Neuronal stem cell (in vitro differentiated cells): ENCODE measurements at regions not wholly inside any gene's neighbourhood (a gene's known extent, or its start where the extent isn't known, plus 50 kb on each side); places are given as distances from the start of the nearest gene placed in this dataset.
"Not testable (repeated sequence)": the region's sequence is repeated elsewhere in the genome, so short reads cannot be mapped to it uniquely, and the experiment has no call there.

Experiments used
- DNase-seq: peaks from one replicate; pipeline ENCODE4 v3.0.0-alpha.2; 2013; ENCODE audit warnings: low spot score
- H2AFZ ChIP-seq: one replicate; pipeline ENCODE4 v1.6.1; 2013; ENCODE audit warnings: mild to moderate bottlenecking, low read length, inconsistent platforms
- H2AK5ac ChIP-seq: 2 replicates; pipeline ENCODE4 v1.6.1; 2013; ENCODE audit warnings: low read depth, mild to moderate bottlenecking, inconsistent platforms, low read length, moderate library complexity, mixed read lengths
- H2BK120ac ChIP-seq: 2 replicates; pipeline ENCODE4 v1.6.1; 2013; ENCODE audit warnings: low read depth, mild to moderate bottlenecking, inconsistent platforms, low read length, moderate library complexity, mixed read lengths
- H2BK12ac ChIP-seq: one replicate; pipeline ENCODE4 v1.6.1; 2013; ENCODE audit warnings: low read length, inconsistent platforms
- H2BK15ac ChIP-seq: 2 replicates; pipeline ENCODE4 v1.6.1; 2013; ENCODE audit warnings: mild to moderate bottlenecking, low read length, inconsistent platforms, mixed read lengths
- H2BK5ac ChIP-seq: one replicate; pipeline ENCODE4 v1.6.1; 2013; ENCODE audit warnings: inconsistent platforms, mild to moderate bottlenecking, low read length, moderate library complexity
- H3K14ac ChIP-seq: one replicate; pipeline ENCODE4 v1.6.1; 2013; ENCODE audit warnings: low read length, inconsistent platforms
- H3K18ac ChIP-seq: 2 replicates; pipeline ENCODE4 v1.6.1; 2013; ENCODE audit warnings: low read length, inconsistent platforms
- H3K23ac ChIP-seq: 2 replicates; pipeline ENCODE4 v1.6.1; 2013; ENCODE audit warnings: low read depth, mild to moderate bottlenecking, mixed read lengths, low read length, inconsistent platforms; ENCODE audit not compliant: poor library complexity
- H3K27ac ChIP-seq: replicated peaks from 3 replicates; pipeline ENCODE4 v1.5.1; 2013; ENCODE audit warnings: low read length, inconsistent platforms
- H3K27me3 ChIP-seq, 3 experiments: 2 replicates each; pipeline ENCODE4 v1.6.1; 2013; ENCODE audit warnings: low read length in 3 of 3, mild to moderate bottlenecking in 2 of 3, inconsistent platforms in 1 of 3, low read depth in 1 of 3, mixed read lengths in 1 of 3, moderate library complexity in 1 of 3; ENCODE audit not compliant: control insufficient read depth in 3 of 3, insufficient read depth in 3 of 3
- H3K36me3 ChIP-seq, 2 donors: replicated peaks in 1 of 2; 2 replicates each; pipeline ENCODE4 v1.6.1; 2013; ENCODE audit warnings: low read length in 2 of 2; ENCODE audit not compliant: control insufficient read depth in 2 of 2, insufficient read depth in 2 of 2
- H3K4ac ChIP-seq: 2 replicates; pipeline ENCODE4 v1.6.1; 2013; ENCODE audit warnings: inconsistent platforms, mild to moderate bottlenecking, low read length, moderate library complexity
- H3K4me1 ChIP-seq, 2 donors: 1 replicate in 1 of 2; 2 replicates in 1 of 2; pipeline ENCODE4 v1.6.1; 2013; ENCODE audit warnings: low read length in 2 of 2, low read depth in 1 of 2; ENCODE audit not compliant: control insufficient read depth in 2 of 2, insufficient read depth in 1 of 2
- H3K4me2 ChIP-seq: one replicate; pipeline ENCODE4 v1.6.1; 2013; ENCODE audit warnings: mild to moderate bottlenecking, low read length, inconsistent platforms; ENCODE audit not compliant: insufficient read depth, poor library complexity, severe bottlenecking
- H3K4me3 ChIP-seq, 2 donors: 2 replicates each; pipeline ENCODE4 v1.5.1; 2013; ENCODE audit warnings: low read length in 2 of 2, mild to moderate bottlenecking in 2 of 2, inconsistent platforms in 1 of 2, moderate library complexity in 1 of 2
- H3K79me1 ChIP-seq: one replicate; pipeline ENCODE4 v1.6.1; 2013; ENCODE audit warnings: low read depth, mild to moderate bottlenecking, inconsistent platforms, low read length, moderate library complexity
- H3K9ac ChIP-seq: one replicate; pipeline ENCODE4 v1.6.1; 2013; ENCODE audit warnings: mild to moderate bottlenecking, low read depth, low read length, inconsistent platforms; ENCODE audit not compliant: poor library complexity
- H3K9me3 ChIP-seq, 2 donors: replicated peaks in 1 of 2; 2 replicates each; pipeline versions ENCODE3 to v1.6.1; 2013; ENCODE audit warnings: low read length in 2 of 2, mild to moderate bottlenecking in 2 of 2, inconsistent platforms in 1 of 2, low read depth in 1 of 2, mixed read lengths in 1 of 2, moderate library complexity in 1 of 2; ENCODE audit not compliant: control insufficient read depth in 2 of 2, insufficient read depth in 1 of 2
- H4K8ac ChIP-seq: one replicate; pipeline ENCODE4 v1.6.1; 2013; ENCODE audit warnings: low read depth, mild to moderate bottlenecking, inconsistent platforms, low read length, moderate library complexity
- H4K91ac ChIP-seq: one replicate; pipeline ENCODE4 v1.6.1; 2013; ENCODE audit warnings: low read length, low read depth, mild to moderate bottlenecking, inconsistent platforms; ENCODE audit not compliant: poor library complexity
- WGBS, 2 donors: extraction: QIAGEN DNeasy Blood & Tissue Kit; methylation state at CpG; one replicate each; pipeline ENCODE4 v1.1.7; 2013; ENCODE audit warnings: missing lambda C conversion rate in 2 of 2, mixed read lengths in 1 of 2; ENCODE audit not compliant: insufficient read length in 2 of 2, insufficient replicate concordance in 1 of 2; ENCODE audit errors: extremely low coverage in 2 of 2; 5-methylcytosine and 5-hydroxymethylcytosine counted together

DNA sequence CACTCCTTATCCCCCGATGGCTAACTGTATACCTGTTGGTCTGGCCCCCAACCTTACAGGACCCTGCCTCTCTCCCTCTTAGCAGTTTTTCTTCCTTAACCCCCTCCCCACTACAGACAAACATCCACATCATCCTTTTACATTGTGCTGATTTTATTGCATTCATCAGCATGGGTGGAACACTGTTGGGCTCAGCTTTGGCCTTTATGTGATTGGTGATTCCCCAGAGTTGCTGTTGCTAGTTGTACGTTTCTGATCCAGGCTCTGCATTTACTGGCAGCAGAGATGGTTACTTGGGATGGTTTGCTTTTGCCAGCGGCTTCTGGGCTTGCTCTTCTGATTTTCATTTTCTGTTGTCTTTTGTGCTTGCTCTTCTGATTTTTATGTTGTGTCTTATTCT lies 250.6 kb upstream of the CXorf66 start:
- not testable (repeated sequence) for H3K27me3 ChIP-seq

DNA sequence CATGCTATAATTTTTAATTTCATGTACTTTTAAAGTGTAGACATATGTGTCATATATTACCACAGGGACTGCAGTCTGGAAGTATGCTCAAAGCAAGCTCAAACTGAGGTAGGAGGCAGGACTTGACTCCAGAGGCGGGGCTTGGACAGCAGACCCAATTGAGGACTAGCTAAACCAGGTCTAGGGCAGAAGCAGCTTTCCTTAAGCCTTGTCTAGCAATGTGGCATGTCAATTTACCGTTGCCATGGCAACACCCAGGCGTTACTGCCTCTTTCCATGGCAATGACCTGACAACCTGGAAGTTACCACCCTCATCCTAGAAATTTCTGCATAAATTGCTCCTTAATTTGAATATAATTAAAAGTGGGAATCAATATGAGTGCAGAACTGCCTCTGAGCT lies 249.2 kb upstream of the CXorf66 start:
- H3K27me3 ChIP-seq, H2BK5ac ChIP-seq, H2BK15ac ChIP-seq, H3K27ac ChIP-seq, H3K4me2 ChIP-seq, H3K23ac ChIP-seq, H3K79me1 ChIP-seq, H2BK12ac ChIP-seq, H3K9me3 ChIP-seq, H3K4me3 ChIP-seq, H3K9ac ChIP-seq, H3K4ac ChIP-seq, H2BK120ac ChIP-seq, DNase-seq, H4K91ac ChIP-seq, H2AK5ac ChIP-seq, H2AFZ ChIP-seq, H3K14ac ChIP-seq, H3K4me1 ChIP-seq, H3K18ac ChIP-seq, H4K8ac ChIP-seq, H3K36me3 ChIP-seq: not testable (repeated sequence)
- WGBS, 2 donors, result no CpG with 5 or more reads among the region's 3 CpGs

More for the DNA sequence above, 250.6 kb upstream of the CXorf66 start:
- not testable (repeated sequence) for H3K79me1 ChIP-seq, H3K9me3 ChIP-seq, H3K4me3 ChIP-seq, H3K23ac ChIP-seq, H4K8ac ChIP-seq, H3K4ac ChIP-seq, H4K91ac ChIP-seq, H3K4me1 ChIP-seq, H2BK5ac ChIP-seq, H3K18ac ChIP-seq, H2AFZ ChIP-seq, DNase-seq, H3K4me2 ChIP-seq, H2BK120ac ChIP-seq, H3K14ac ChIP-seq, H3K27ac ChIP-seq, H2BK15ac ChIP-seq, H3K9ac ChIP-seq, H3K36me3 ChIP-seq, H2BK12ac ChIP-seq, H2AK5ac ChIP-seq
- no CpG with 5 or more reads among the region's 3 CpGs for WGBS, 2 donors

DNA sequence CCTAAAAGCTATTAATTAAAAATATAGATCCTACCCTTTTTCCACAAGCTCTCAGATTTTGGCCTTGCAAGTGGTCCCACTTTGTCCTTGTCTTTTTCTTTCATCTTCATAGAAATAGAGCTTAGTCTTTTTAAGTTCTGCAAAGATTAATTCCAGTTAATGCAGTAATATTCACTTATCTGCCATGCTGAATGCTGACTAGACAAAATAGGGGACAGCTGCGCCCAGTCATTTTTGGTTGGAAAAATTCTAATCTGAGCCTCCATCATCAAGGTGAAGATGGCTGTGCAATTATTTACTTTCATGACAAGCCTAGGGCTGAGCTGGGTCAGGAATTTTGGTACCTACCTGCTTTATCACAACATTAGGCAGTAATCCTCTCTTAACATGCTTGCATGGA lies 241.3 kb upstream of the CXorf66 start:
- Histone ChIP-seq H3K18ac (no peak overlapping the region), H2AFZ (no peak overlapping the region), H3K79me1 (no peaks in the 10 kb centered on the region), H3K4me2 (no peak overlapping the region), H3K23ac (no peak overlapping the region), H3K9ac (no peak overlapping the region), H3K9me3 (no peaks in the 10 kb centered on the region), H3K27ac (no peak overlapping the region), H3K36me3 (no peaks in the 10 kb centered on the region), H2BK5ac (no peak overlapping the region), H3K14ac (no peak overlapping the region), H2AK5ac (no peak overlapping the region), H4K91ac (no peak overlapping the region), H2BK120ac (no peak overlapping the region), H3K27me3 (no peaks in the 10 kb centered on the region), H2BK12ac (no peak overlapping the region), H3K4me3 (no peak overlapping the region), H2BK15ac (no peak overlapping the region), H4K8ac (no peak overlapping the region), H3K4ac (no peak overlapping the region), H3K4me1 (no peaks in the 10 kb centered on the region)
- no CpG with 5 or more reads among the region's 1 CpG for WGBS, 2 donors
- no peak for DNase-seq

DNA sequence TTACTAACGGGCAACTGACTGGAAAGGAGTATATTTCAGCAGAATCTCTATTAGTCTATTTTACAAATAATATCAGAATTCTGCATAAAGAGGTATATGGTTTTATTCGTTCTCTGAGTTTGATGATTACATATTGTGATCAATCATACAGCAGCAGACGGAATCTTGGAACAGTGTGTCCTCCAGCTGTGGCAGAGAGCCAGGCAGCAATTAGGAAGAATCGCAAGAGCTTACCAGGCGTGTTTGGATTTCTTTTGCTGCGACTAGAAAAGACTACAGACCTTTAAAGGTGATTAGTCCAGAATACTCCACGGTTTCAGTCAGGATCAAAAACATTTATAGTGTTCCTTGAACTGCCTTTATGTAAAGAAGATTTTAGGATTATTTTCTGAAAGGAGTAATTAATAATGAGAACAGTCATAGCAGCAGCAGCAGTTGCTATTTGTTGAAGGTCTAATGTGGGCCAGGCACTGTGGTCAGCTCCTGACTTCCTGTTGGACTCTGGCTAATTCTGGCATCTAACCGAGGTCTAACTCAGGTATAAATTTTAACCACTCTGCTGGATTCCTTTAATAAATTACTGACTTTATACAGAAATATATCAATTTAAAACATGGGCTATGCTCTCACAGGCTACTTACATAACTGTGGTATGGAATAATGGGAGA lies 225.3 kb upstream of the CXorf66 start:
- H2AK5ac ChIP-seq, result no peak overlapping the region
- no peak overlapping the region for H3K4me2 ChIP-seq
- H3K18ac ChIP-seq, result no peak overlapping the region
- H2BK12ac ChIP-seq, result no peak overlapping the region
- peaks cover 0 to 6% of the 10 kb centered on the region in 2 donors for H3K4me1 ChIP-seq
- H2BK5ac ChIP-seq, result no peak overlapping the region
- no peak for DNase-seq
- H3K27ac ChIP-seq, result no peak overlapping the region
- H3K9me3 ChIP-seq, result no peaks in the 10 kb centered on the region
- no peak overlapping the region for H2BK15ac ChIP-seq
- H3K79me1 ChIP-seq, result no peaks in the 10 kb centered on the region
- H3K14ac ChIP-seq, result no peak overlapping the region
- no peak overlapping the region for H3K4me3 ChIP-seq
- no peak overlapping the region for H4K91ac ChIP-seq
- H4K8ac ChIP-seq, result no peak overlapping the region
- H2AFZ ChIP-seq, result no peak overlapping the region
- H3K27me3 ChIP-seq, result no peaks in the 10 kb centered on the region
- H2BK120ac ChIP-seq, result no peak overlapping the region
- no peak overlapping the region for H3K4ac ChIP-seq
- H3K9ac ChIP-seq, result no peak overlapping the region
- H3K23ac ChIP-seq, result no peak overlapping the region
- WGBS, 2 donors, result no CpG with 5 or more reads among the region's 8 CpGs
- no peaks in the 10 kb centered on the region for H3K36me3 ChIP-seq
